Left ventricle myocardium inferior (tissue), 1 donor: ENCODE measurements at regions not wholly inside any gene's neighbourhood (a gene's known extent, or its start where the extent isn't known, plus 50 kb on each side); places are given as distances from the start of the nearest gene placed in this dataset.

ENCODE experiments used
- DNase-seq: peaks from one replicate; pipeline ENCODE4 v3.0.0-alpha.2; 2020
- H3K27ac ChIP-seq: fragments of 200-600 bp; replicated peaks from 2 replicates; pipeline ENCODE4 v1.8.0; 2021
- H3K27me3 ChIP-seq: fragments of 200-600 bp; 2 replicates; pipeline ENCODE4 v1.8.0; 2021; ENCODE audit warnings: low read depth
- H3K36me3 ChIP-seq: fragments of 200-600 bp; 2 replicates; pipeline ENCODE4 v1.8.0; 2021
- H3K4me1 ChIP-seq: fragments of 200-600 bp; 2 replicates; pipeline ENCODE4 v1.8.0; 2021
- H3K4me3 ChIP-seq: fragments of 200-600 bp; 2 replicates; pipeline ENCODE4 v1.8.0; 2021; ENCODE audit warnings: mild to moderate bottlenecking, moderate library complexity
- H3K9me3 ChIP-seq: fragments of 200-600 bp; replicated peaks from 2 replicates; pipeline ENCODE4 v1.8.0; 2021
- intact Hi-C: fragments of 100-400 bp; cut with micrococcal nuclease; formaldehyde crosslinking; loops from one replicate; pipeline ENCODE4 v1.11.0; 2022
- TF ChIP-seq, protein P1 (sequence below): fragments of 200-600 bp; IDR thresholded peaks from 2 replicates; pipeline ENCODE4 v1.8.0; 2021; ENCODE audit warnings: antibody characterized with exemption, mild to moderate bottlenecking, borderline replicate concordance
- donor health status: DM: no; HTN: yes; CAD: no; lungs with severe emphysema.

GRCh38 chr18:60639836-60640235, 267.3 kb upstream of the MC4R start:
- Histone ChIP-seq H3K27ac (no peak overlapping the region), H3K4me1 (no peaks in the 10 kb centered on the region), H3K4me3 (no peak overlapping the region), H3K36me3 (no peaks in the 10 kb centered on the region), H3K27me3 (no peaks in the 10 kb centered on the region), H3K9me3 (peaks cover 7% of the 10 kb centered on the region)
- intact Hi-C loops = no loop called here
- DNase-seq = no peak
- TF ChIP-seq, protein P1, sequence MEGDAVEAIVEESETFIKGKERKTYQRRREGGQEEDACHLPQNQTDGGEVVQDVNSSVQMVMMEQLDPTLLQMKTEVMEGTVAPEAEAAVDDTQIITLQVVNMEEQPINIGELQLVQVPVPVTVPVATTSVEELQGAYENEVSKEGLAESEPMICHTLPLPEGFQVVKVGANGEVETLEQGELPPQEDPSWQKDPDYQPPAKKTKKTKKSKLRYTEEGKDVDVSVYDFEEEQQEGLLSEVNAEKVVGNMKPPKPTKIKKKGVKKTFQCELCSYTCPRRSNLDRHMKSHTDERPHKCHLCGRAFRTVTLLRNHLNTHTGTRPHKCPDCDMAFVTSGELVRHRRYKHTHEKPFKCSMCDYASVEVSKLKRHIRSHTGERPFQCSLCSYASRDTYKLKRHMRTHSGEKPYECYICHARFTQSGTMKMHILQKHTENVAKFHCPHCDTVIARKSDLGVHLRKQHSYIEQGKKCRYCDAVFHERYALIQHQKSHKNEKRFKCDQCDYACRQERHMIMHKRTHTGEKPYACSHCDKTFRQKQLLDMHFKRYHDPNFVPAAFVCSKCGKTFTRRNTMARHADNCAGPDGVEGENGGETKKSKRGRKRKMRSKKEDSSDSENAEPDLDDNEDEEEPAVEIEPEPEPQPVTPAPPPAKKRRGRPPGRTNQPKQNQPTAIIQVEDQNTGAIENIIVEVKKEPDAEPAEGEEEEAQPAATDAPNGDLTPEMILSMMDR = no peak

- Histone ChIP-seq H3K27ac (no peak overlapping the region), H3K27me3 (no peaks in the 10 kb centered on the region), H3K36me3 (no peaks in the 10 kb centered on the region), H3K4me1 (no peaks in the 10 kb centered on the region), H3K4me3 (no peak overlapping the region), H3K9me3 (peaks cover 2% of the 10 kb centered on the region)
- intact Hi-C loops = no loop called here
- DNase-seq = no peak
- TF ChIP-seq, protein P1 = no peak
Measured at GRCh38 chr18:60643009-60643408, 270.4 kb upstream of the MC4R start.

GRCh38 chr18:60646725-60647124, 274.1 kb upstream of the MC4R start:
- Histone ChIP-seq H3K27me3 (no peaks in the 10 kb centered on the region), H3K36me3 (no peaks in the 10 kb centered on the region), H3K4me3 (no peak overlapping the region), H3K4me1 (no peaks in the 10 kb centered on the region), H3K9me3 (no peaks in the 10 kb centered on the region), H3K27ac (no peak overlapping the region)
- TF ChIP-seq, protein P1 = no peak
- no peak for DNase-seq
- intact Hi-C loops = no loop called here

DNA sequence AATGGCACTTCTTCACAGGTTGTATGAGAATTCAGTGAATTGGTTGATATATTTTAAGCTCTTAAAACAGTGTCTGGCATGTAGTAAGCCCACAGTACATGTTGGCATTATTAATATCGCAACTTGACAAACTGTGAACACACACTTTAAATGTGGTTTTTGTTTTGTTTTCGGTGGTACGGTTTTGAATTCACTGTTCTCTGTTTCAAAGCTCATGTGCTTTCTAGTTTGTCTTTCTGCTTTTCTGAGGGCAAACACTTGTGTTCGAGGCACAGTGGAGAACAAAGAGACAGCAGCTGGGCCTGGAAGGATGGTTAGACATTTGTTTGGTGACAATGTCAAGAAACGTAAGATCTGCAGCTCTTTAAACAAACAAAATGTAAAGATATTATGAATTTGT, 276.5 kb upstream of the MC4R start:
- intact Hi-C loops = no loop called here
- Histone ChIP-seq H3K4me1 (no peaks in the 10 kb centered on the region), H3K27me3 (no peaks in the 10 kb centered on the region), H3K27ac (no peak overlapping the region), H3K36me3 (no peaks in the 10 kb centered on the region), H3K4me3 (no peak overlapping the region), H3K9me3 (no peaks in the 10 kb centered on the region)
- DNase-seq = no peak
- TF ChIP-seq, protein P1 = no peak

DNA sequence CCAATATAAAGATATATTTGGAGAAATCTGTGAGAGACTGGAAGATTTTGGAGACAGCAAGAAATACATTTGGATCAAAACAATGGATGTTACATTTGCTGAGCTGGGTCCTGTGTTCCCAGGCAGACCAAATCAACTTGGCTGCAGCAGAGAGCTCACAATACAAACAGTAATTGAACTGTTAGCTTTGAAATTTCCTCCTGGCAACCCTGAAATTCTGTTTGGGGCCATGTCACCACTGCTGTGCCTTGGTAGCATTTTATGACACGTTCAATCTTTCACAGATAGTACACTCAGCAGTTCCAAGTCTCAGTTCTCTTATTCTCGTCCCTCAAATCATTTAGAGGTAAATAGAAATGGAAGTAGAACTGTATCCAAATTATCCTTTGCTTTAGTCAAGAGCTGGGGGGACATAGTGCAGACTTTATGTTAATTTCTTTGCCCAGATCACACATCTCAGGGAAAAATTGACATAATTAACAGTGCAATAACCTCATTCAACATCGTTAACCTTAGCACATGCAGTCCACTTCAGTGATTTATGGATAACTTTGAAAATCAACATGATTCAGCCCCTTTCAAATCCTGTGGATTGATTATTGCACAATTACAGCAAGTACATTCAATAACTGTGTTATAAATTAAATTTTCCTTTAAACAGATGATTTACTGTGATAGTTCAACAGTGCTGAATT, 277.4 kb upstream of the MC4R start:
- H3K4me3 ChIP-seq = no peak overlapping the region
- H3K27ac ChIP-seq = no peak overlapping the region
- H3K36me3 ChIP-seq = no peaks in the 10 kb centered on the region
- TF ChIP-seq, protein P1 = no peak
- H3K9me3 ChIP-seq = no peaks in the 10 kb centered on the region
- no peak for DNase-seq
- no peaks in the 10 kb centered on the region for H3K4me1 ChIP-seq
- intact Hi-C loops = no loop called here
- no peaks in the 10 kb centered on the region for H3K27me3 ChIP-seq
